ENCODE measurements at regions not wholly inside any gene's neighbourhood (a gene's known extent, or its start where the extent isn't known, plus 50 kb on each side); places are given as distances from the start of the nearest gene placed in this dataset.

DNA sequence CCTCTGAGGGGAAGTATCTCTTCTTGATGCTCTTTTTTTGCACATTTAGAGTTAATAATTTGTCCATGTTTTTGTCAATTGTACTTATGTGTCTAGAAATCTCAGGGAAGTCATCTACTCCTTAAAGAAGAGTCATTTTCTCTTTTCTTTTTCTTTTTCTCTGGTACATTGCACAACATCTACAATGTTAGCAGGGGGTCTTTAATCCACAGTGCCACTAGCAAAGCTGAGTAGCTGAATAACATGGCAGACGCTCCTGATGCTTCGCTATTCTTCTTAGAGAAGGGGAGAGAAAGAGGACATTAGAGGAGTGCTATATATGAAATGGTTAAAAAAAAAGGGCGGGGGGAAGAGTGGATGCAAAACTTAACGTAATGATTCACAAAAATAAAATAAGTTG, 399.6 kb upstream of the CWC22 start:
- H3K4me3 Mint-ChIP-seq, result no peak overlapping the region
- H3K4me1 Mint-ChIP-seq, result no peaks in the 10 kb centered on the region
- ATAC-seq (ENCODE audit: low read depth) (no peak), DNase-seq (no peak)
- no peak overlapping the region for H3K27ac Mint-ChIP-seq
- H3K9me3 Mint-ChIP-seq, result no peaks in the 10 kb centered on the region
- POLR2A ChIA-PET, result no interaction called here
- H3K27me3 Mint-ChIP-seq, result no peaks in the 10 kb centered on the region
- no peaks in the 10 kb centered on the region for H3K36me3 Mint-ChIP-seq

- H3K4me1 Mint-ChIP-seq, result no peaks in the 10 kb centered on the region
- no peaks in the 10 kb centered on the region for H3K27me3 Mint-ChIP-seq
- H3K27ac Mint-ChIP-seq, result no peak overlapping the region
- ATAC-seq (ENCODE audit: low read depth), result no peak
- no peaks in the 10 kb centered on the region for H3K9me3 Mint-ChIP-seq
- no peak for DNase-seq
- no peak overlapping the region for H3K4me3 Mint-ChIP-seq
- POLR2A ChIA-PET, result no interaction called here
- no peaks in the 10 kb centered on the region for H3K36me3 Mint-ChIP-seq
These were observed 398.4 kb upstream of the CWC22 start for GRCh38 chr2:180405520-180405919.

GRCh38 chr2:180394305-180394704, 387.2 kb upstream of the CWC22 start:
- ATAC-seq (ENCODE audit: low read depth), result no peak
- POLR2A ChIA-PET, result no interaction called here
- H3K9me3 Mint-ChIP-seq, result peaks cover 9% of the 10 kb centered on the region
- H3K36me3 Mint-ChIP-seq, result no peaks in the 10 kb centered on the region
- H3K27ac Mint-ChIP-seq, result no peak overlapping the region
- no peaks in the 10 kb centered on the region for H3K4me1 Mint-ChIP-seq
- no peak for DNase-seq
- no peak overlapping the region for H3K4me3 Mint-ChIP-seq
- no peaks in the 10 kb centered on the region for H3K27me3 Mint-ChIP-seq

DNA sequence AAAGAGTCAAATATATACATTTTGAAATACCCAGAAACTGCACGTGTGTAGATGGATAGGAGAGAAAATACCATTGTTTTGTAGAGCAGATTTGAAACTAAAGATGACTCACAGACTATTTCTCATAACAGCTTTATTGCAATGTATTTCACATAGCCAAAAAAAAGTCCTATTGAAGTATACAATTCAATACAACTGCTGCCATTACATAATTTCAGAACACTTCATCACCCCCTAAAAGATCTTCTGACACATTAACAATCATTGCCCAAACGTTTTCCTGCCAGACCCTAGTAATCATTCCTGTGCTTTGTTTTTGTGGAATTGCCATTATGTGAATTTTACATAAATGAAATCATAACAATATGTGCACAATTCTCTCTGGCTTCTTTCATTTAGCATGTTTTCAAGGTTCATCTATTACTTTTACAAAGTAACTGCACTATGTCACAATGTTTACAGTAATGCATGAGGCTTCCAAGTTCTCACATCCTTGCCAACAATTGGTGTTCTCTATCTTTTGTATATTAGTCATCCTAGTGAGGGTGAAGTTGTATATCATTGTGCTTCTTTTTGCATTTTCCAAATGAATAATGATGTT, 378.6 kb upstream of the CWC22 start:
- no peaks in the 10 kb centered on the region for H3K36me3 Mint-ChIP-seq
- no peaks in the 10 kb centered on the region for H3K4me1 Mint-ChIP-seq
- POLR2A ChIA-PET, result no interaction called here
- peaks cover 2% of the 10 kb centered on the region for H3K9me3 Mint-ChIP-seq
- no peak overlapping the region for H3K4me3 Mint-ChIP-seq
- H3K27ac Mint-ChIP-seq, result no peak overlapping the region
- no peaks in the 10 kb centered on the region for H3K27me3 Mint-ChIP-seq
- ATAC-seq (ENCODE audit: low read depth) (no peak), DNase-seq (no peak)

GRCh38 chr2:180376066-180376465, 369.0 kb upstream of the CWC22 start:
- ATAC-seq (ENCODE audit: low read depth), result no peak
- Mint-ChIP-seq H3K4me3 (no peak overlapping the region), H3K27ac (no peak overlapping the region), H3K4me1 (no peaks in the 10 kb centered on the region), H3K9me3 (peaks cover 1% of the 10 kb centered on the region), H3K36me3 (no peaks in the 10 kb centered on the region), H3K27me3 (no peaks in the 10 kb centered on the region)
- POLR2A ChIA-PET, result no interaction called here
- no peak for DNase-seq

GRCh38 chr2:180374502-180375281, 367.6 kb upstream of the CWC22 start:
- DNase-seq (no peak), ATAC-seq (ENCODE audit: low read depth) (no peak)
- no peak overlapping the region for H3K4me3 Mint-ChIP-seq
- no peaks in the 10 kb centered on the region for H3K4me1 Mint-ChIP-seq
- no peak overlapping the region for H3K27ac Mint-ChIP-seq
- POLR2A ChIA-PET, result no interaction called here
- no peaks in the 10 kb centered on the region for H3K36me3 Mint-ChIP-seq
- H3K27me3 Mint-ChIP-seq, result no peaks in the 10 kb centered on the region
- H3K9me3 Mint-ChIP-seq, result peaks cover 1% of the 10 kb centered on the region

DNA sequence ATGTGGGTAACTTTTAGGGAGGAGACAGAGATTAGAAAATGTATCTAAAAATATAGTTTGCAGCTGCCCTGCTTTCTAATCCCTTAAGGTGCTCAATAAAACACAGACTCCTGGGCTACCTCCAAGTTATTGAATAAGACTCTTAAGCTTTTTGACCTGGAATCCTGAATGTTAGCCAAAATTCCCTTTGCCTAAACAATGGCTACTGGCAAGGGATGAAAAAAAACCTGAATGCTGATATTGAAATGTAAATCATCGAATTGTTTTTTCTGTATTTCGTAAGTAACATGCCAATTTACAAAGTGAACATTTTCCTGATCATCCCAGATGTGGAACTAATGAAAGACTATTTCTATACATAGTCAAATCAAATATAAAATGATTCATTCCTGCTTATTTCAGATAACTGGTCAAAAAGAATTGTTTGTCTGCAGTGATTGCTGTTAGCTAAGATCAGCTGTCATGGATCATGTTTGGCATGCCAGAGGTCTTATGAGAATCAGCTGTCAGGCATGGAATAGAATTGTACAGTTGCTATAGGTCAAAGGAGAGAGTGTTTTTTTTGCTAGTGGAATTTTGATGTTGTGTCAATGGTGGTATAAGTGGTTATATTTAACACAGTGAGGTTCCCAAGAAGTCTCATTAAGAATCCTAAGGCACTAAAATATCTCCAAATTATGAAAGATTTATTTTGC, 363.6 kb upstream of the CWC22 start:
- no peak overlapping the region for H3K4me3 Mint-ChIP-seq
- ATAC-seq (ENCODE audit: low read depth), result no peak
- no peaks in the 10 kb centered on the region for H3K4me1 Mint-ChIP-seq
- H3K36me3 Mint-ChIP-seq, result no peaks in the 10 kb centered on the region
- POLR2A ChIA-PET, result no interaction called here
- H3K27ac Mint-ChIP-seq, result no peak overlapping the region
- DNase-seq, result no peak
- H3K9me3 Mint-ChIP-seq, result no peaks in the 10 kb centered on the region
- H3K27me3 Mint-ChIP-seq, result no peaks in the 10 kb centered on the region

GRCh38 chr2:180368881-180369280, 361.8 kb upstream of the CWC22 start:
- Mint-ChIP-seq H3K27ac (no peak overlapping the region), H3K36me3 (no peaks in the 10 kb centered on the region), H3K4me3 (no peak overlapping the region), H3K27me3 (no peaks in the 10 kb centered on the region), H3K4me1 (no peaks in the 10 kb centered on the region), H3K9me3 (no peaks in the 10 kb centered on the region)
- ATAC-seq (ENCODE audit: low read depth) (no peak), DNase-seq (no peak)
- POLR2A ChIA-PET, result no interaction called here

DNA sequence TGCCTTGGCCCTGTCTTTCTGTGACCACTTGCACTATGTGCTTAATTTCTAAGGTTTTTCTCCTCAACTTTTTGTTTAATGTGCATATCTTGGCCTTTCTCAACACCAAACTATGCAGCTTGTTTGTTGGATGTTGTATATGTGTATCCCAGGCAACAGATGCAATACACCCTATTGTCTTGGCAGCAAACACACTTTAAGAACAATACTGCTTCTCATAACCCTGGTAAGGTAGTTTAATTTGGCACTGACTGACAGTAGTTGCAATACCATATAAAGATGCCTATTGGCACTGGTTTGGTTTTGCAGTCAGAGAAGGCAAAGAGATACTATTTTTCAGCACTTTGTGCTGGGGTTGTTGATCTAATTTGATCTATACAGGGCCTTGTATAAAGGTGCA, 360.7 kb upstream of the CWC22 start:
- no peak for ATAC-seq (ENCODE audit: low read depth)
- Mint-ChIP-seq H3K36me3 (no peaks in the 10 kb centered on the region), H3K9me3 (no peaks in the 10 kb centered on the region), H3K27me3 (no peaks in the 10 kb centered on the region), H3K4me3 (no peak overlapping the region), H3K4me1 (no peaks in the 10 kb centered on the region), H3K27ac (no peak overlapping the region)
- POLR2A ChIA-PET, result no interaction called here
- no peak for DNase-seq

- POLR2A ChIA-PET, result no interaction called here
- H3K4me1 Mint-ChIP-seq, result no peaks in the 10 kb centered on the region
- H3K9me3 Mint-ChIP-seq, result no peaks in the 10 kb centered on the region
- no peaks in the 10 kb centered on the region for H3K36me3 Mint-ChIP-seq
- no peaks in the 10 kb centered on the region for H3K27me3 Mint-ChIP-seq
- DNase-seq (no peak), ATAC-seq (ENCODE audit: low read depth) (no peak)
- no peak overlapping the region for H3K27ac Mint-ChIP-seq
- no peak overlapping the region for H3K4me3 Mint-ChIP-seq
These were observed 359.4 kb upstream of the CWC22 start for GRCh38 chr2:180366481-180366880.

DNA sequence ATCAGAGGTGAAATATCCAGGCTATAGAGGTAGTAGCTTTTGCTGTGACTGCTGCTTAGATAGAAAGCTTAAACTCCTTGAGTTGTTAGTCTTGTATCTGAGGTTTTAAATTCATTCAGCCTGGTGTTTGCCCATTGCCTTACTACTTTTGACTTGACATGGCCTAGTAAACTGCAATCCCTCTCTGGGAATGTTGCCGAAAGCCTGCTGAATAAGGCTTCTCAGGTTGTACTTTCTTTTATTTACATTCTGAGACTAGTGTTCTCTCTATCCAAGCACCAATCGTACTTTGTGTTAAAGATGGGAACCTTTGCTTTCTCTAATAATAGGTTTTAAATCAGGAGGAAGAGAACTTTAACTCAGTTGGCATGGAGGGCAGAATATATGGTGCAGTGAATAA, 357.6 kb upstream of the CWC22 start:
- no peak for ATAC-seq (ENCODE audit: low read depth)
- no peaks in the 10 kb centered on the region for H3K9me3 Mint-ChIP-seq
- H3K36me3 Mint-ChIP-seq, result no peaks in the 10 kb centered on the region
- no peaks in the 10 kb centered on the region for H3K27me3 Mint-ChIP-seq
- POLR2A ChIA-PET, result no interaction called here
- no peak overlapping the region for H3K27ac Mint-ChIP-seq
- no peak for DNase-seq
- H3K4me3 Mint-ChIP-seq, result no peak overlapping the region
- H3K4me1 Mint-ChIP-seq, result no peaks in the 10 kb centered on the region

DNA sequence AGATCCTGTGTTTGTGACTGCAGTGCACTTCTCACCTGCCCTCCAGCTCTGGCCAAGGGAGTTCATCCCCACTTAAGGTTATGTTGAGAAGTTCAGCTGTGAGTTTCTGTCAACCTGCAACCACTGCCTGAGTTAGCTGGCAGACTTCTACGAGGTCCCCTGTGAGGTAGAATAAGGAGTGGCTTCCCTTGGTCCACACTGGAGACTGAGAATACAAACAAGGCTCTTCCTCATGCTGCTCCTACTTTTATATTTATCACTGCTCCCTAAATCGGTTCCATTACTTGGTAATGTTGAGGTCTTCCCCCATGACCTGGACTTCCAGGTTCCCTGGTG, 353.2 kb upstream of the CWC22 start:
- H3K27me3 Mint-ChIP-seq, result peaks cover 3% of the 10 kb centered on the region
- POLR2A ChIA-PET, result no interaction called here
- DNase-seq (no peak), ATAC-seq (ENCODE audit: low read depth) (no peak)
- H3K4me1 Mint-ChIP-seq, result no peaks in the 10 kb centered on the region
- no peak overlapping the region for H3K4me3 Mint-ChIP-seq
- no peak overlapping the region for H3K27ac Mint-ChIP-seq
- no peaks in the 10 kb centered on the region for H3K9me3 Mint-ChIP-seq
- no peaks in the 10 kb centered on the region for H3K36me3 Mint-ChIP-seq

DNA sequence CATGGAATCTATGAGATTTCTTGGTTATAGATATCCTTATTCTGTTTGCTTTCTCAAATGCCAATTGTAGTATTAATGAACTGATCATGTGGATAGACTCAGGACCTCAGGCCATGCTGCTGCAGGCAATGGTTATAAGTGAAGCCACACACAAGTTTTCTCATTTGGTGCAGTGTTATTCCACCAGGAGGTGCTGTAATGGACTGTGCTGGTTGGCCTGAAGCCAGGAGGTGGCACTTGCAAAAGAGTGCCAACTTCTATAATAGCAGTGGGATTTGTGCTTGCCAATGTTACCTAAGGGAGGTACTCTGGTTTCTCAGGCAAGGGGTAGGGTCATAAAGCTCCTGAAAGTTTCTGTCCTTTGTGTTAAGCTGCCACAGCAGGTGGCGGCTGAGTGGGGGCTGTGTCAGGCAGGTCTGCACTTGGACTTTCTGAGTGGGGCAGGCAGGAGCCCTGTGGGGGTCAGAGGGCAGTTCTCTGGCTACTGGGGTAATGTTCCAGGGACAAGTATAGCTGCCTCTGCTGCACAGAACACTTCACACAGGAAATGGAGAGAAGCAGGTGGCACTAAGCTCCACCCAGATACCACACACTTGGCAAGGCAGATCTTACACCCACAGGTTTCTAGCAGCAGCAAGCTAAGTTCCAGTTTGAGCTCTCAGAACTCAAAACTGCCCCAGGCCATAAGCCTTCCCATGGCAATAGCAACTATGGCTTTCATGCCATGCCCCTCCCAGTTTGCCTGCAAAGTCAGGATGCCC, 352.6 kb upstream of the CWC22 start:
- Mint-ChIP-seq H3K9me3 (no peaks in the 10 kb centered on the region), H3K4me3 (no peak overlapping the region), H3K27me3 (peaks cover 3% of the 10 kb centered on the region), H3K27ac (no peak overlapping the region), H3K36me3 (no peaks in the 10 kb centered on the region), H3K4me1 (no peaks in the 10 kb centered on the region)
- ATAC-seq (ENCODE audit: low read depth), result no peak
- DNase-seq, result no peak
- POLR2A ChIA-PET, result no interaction called here

DNA sequence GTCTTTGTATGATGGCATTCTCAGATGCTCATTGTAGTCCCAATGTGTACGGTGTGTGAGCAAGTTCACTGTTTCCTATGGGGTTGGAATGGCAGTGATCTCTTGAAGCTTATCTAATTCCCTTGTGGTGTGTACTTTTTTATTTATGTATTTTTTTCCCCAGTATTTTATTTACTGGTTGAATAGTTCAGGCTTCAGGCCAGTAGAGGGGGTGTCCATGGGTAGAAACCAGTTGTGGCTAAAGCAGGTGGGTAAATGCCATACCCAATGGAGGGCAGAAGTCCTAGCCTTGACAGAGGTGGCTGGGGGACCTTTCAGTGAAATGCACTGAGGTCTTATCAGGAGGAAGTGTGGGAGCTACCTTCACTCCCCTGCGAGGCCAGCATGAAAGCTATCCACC, 351.4 kb upstream of the CWC22 start:
- no peak for DNase-seq
- H3K4me3 Mint-ChIP-seq, result no peak overlapping the region
- H3K36me3 Mint-ChIP-seq, result no peaks in the 10 kb centered on the region
- H3K27me3 Mint-ChIP-seq, result peaks cover 3% of the 10 kb centered on the region
- no peak for ATAC-seq (ENCODE audit: low read depth)
- H3K9me3 Mint-ChIP-seq, result no peaks in the 10 kb centered on the region
- H3K4me1 Mint-ChIP-seq, result no peaks in the 10 kb centered on the region
- no peak overlapping the region for H3K27ac Mint-ChIP-seq
- POLR2A ChIA-PET, result no interaction called here

Measured in activated naive CD8-positive, alpha-beta T cell treated with anti-CD3 and anti-CD28 coated beads, Interleukin-2, amount 10 ng/mL, durations not matched to agents 7 days and 5 days (primary cell).